Esophagus squamous epithelium (tissue), 5 donors: ENCODE measurements at regions not wholly inside any gene's neighbourhood (a gene's known extent, or its start where the extent isn't known, plus 50 kb on each side); places are given as distances from the start of the nearest gene placed in this dataset.
A peak's percentile ranks its signal among the peaks of the same experiment; 100 is the strongest.

Experiments
- DNase-seq: peaks from one replicate; lab custom pipeline; 2025; lab: John Stamatoyannopoulos, UW
- H3K27ac ChIP-seq, 4 donors: fragments of 200-600 bp; sonication (generic); one replicate each; pipeline ENCODE4 v1.5.1; 2016 to 2019; ENCODE audit warnings: mild to moderate bottlenecking in 1 of 4
- H3K27me3 ChIP-seq, 4 donors: fragments of 200-600 bp; sonication (generic); 1 replicate in 3 of 4; 2 replicates in 1 of 4; pipeline versions ENCODE4 v1.5.1 to v1.6.0; 2017 to 2021; ENCODE audit warnings: antibody characterized with exemption in 1 of 4
- H3K36me3 ChIP-seq, 3 donors: fragments of 200-600 bp; sonication (generic); one replicate each; pipeline ENCODE4 v1.5.1; 2016 to 2019
- H3K4me1 ChIP-seq, 3 donors: fragments of 200-600 bp; sonication (generic); one replicate each; pipeline ENCODE4 v1.5.1; 2017 to 2019
- H3K4me3 ChIP-seq, 4 donors: fragments of 200-600 bp; sonication (generic); 1 replicate in 3 of 4; 2 replicates in 1 of 4; pipeline ENCODE4 v1.5.1; 2016 to 2019; ENCODE audit warnings: mild to moderate bottlenecking in 2 of 4, moderate library complexity in 1 of 4
- H3K9me3 ChIP-seq, 3 donors: fragments of 200-600 bp; sonication (generic); one replicate each; pipeline ENCODE4 v1.5.1; 2016 to 2019
- POLR2A ChIP-seq, 4 donors: fragments of 450-650 bp; IDR thresholded peaks; one replicate each; pipeline ENCODE4 v1.6.1; 2017; ENCODE audit warnings: antibody characterized with exemption in 4 of 4, mild to moderate bottlenecking in 4 of 4, moderate library complexity in 3 of 4
- WGBS, 2 donors: methylation state at CpG; one replicate each; pipeline ENCODE4 v1.1.5; 2018; 5-methylcytosine and 5-hydroxymethylcytosine counted together
- intact Hi-C: fragments of 100-400 bp; cut with DNase I; formaldehyde crosslinking; loops from one replicate; pipeline ENCODE4 v1.15.0; 2022
- TF ChIP-seq, protein P1 (sequence below), 6 experiments: fragments of 450-650 bp in 4 of 6; fragments of 200-600 bp in 2 of 6; sonication (generic) in 2 of 6; IDR thresholded peaks; one replicate each; pipeline ENCODE4 v1.5.1; 2016 to 2019; ENCODE audit warnings: antibody characterized with exemption in 6 of 6, mild to moderate bottlenecking in 4 of 6, moderate library complexity in 4 of 6
- donor health status: DM: yes; HTN: yes; CAD: no.

DNA sequence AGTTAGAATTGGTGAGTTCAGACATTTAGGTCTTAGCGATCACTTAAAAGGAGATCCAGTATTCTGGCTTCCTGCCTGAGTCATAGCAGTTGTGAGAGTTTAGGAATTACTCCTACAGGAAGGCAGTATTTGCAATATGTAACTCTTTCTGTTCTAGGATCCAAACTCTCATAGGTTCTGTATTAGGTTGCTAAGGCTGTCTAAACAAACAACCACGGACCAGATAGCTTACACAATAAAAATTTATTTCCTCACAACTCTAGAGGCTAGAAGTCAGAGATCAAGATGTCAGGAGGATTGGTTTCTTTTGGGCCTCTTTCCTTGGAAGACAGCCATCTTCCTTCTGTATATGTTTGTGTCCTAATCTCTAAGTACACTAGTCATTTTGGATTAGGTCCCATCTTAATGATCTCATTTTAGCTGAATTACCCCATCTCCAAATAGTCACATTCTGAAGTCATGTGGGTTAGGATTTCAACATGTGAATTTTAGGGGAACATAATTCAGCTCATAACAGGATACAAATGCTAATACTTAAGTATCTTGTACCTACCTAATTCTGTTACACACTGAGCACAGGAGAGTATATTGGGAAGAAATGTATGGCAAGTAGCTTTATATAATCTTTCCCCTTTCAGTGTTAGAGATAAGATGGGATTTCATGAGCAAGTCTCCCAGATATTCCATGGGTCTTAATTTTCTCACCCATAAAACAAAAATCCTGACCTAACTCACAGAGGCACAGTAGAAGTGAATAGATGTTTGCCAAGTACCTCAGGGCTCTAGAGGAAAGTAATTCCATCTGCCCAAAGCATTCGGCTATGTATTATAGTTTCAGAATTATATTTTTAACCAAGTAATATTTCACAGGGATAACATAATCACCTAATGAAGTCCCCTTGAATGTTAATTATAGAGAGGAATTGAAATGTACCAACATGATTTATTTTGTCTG lies 144.4 kb downstream of the PTBP2 start:
- WGBS, 2 donors: 22 to 30% methylated on average over 3 of the region's 3 CpGs
- no peak for DNase-seq
- intact Hi-C loops: no loop called here

GRCh38 chr1:96872757-96873156 lies 151.2 kb downstream of the PTBP2 start:
- H3K36me3 ChIP-seq: no peaks in the 10 kb centered on the region
- WGBS, 2 donors: 69 to 80% methylated on average over 2 of the region's 2 CpGs
- H3K27me3 ChIP-seq: no peaks in the 10 kb centered on the region
- no peak overlapping the region for H3K27ac ChIP-seq
- TF ChIP-seq POLR2A (IDR thresholded peaks at IDR 0.05): no peak
- TF ChIP-seq, protein P1, sequence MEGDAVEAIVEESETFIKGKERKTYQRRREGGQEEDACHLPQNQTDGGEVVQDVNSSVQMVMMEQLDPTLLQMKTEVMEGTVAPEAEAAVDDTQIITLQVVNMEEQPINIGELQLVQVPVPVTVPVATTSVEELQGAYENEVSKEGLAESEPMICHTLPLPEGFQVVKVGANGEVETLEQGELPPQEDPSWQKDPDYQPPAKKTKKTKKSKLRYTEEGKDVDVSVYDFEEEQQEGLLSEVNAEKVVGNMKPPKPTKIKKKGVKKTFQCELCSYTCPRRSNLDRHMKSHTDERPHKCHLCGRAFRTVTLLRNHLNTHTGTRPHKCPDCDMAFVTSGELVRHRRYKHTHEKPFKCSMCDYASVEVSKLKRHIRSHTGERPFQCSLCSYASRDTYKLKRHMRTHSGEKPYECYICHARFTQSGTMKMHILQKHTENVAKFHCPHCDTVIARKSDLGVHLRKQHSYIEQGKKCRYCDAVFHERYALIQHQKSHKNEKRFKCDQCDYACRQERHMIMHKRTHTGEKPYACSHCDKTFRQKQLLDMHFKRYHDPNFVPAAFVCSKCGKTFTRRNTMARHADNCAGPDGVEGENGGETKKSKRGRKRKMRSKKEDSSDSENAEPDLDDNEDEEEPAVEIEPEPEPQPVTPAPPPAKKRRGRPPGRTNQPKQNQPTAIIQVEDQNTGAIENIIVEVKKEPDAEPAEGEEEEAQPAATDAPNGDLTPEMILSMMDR (IDR thresholded peaks at IDR 0.05): no peak
- no peak overlapping the region for H3K4me3 ChIP-seq
- no peaks in the 10 kb centered on the region for H3K4me1 ChIP-seq
- intact Hi-C loops: no loop called here
- no peak for DNase-seq
- H3K9me3 ChIP-seq: peaks cover 0 to 21% (median 0%) of the 10 kb centered on the region in 3 donors

More for the DNA sequence above, 144.4 kb downstream of the PTBP2 start:
- Histone ChIP-seq H3K27me3 (no peaks in the 10 kb centered on the region), H3K4me3 (no peak overlapping the region), H3K4me1 (peaks cover 0 to 16% (median 5%) of the 10 kb centered on the region in 3 donors), H3K9me3 (no peaks in the 10 kb centered on the region), H3K36me3 (no peaks in the 10 kb centered on the region), H3K27ac (peak overlapping the region in 3 of 4 donors; percentile 55 to 85 (median 72))
- TF ChIP-seq, protein P1 (IDR thresholded peaks at IDR 0.05): no peak

DNA sequence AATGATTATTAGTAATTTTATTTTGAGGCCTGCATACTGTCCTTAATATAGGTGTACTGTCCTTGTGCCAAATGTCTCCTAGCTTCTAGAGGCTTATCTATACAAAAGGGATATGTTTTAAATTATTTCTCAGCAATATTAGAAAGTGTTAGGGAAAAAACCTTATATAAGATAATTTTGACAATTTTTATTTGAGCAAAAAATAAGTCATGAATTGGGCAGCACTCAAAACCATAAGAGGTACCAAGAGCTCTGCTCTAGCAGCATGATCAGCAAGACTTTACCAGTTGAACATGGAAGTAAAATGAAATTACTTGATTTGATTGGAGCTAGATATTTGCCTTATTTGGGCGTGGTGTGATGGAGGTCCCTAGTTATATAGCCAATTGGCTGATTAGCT lies 157.1 kb downstream of the PTBP2 start:
- Histone ChIP-seq H3K36me3 (no peaks in the 10 kb centered on the region), H3K9me3 (peaks cover 0 to under 1% (median 0%) of the 10 kb centered on the region in 3 donors), H3K27ac (no peak overlapping the region), H3K4me3 (no peak overlapping the region), H3K4me1 (no peaks in the 10 kb centered on the region), H3K27me3 (no peaks in the 10 kb centered on the region)
- no peak for DNase-seq
- no peak for TF ChIP-seq POLR2A (IDR thresholded peaks at IDR 0.05)
- TF ChIP-seq, protein P1 (IDR thresholded peaks at IDR 0.05): no peak
- WGBS, 2 donors: 60 to 73% methylated on average over 1 of the region's 1 CpG
- intact Hi-C loops: no loop called here

DNA sequence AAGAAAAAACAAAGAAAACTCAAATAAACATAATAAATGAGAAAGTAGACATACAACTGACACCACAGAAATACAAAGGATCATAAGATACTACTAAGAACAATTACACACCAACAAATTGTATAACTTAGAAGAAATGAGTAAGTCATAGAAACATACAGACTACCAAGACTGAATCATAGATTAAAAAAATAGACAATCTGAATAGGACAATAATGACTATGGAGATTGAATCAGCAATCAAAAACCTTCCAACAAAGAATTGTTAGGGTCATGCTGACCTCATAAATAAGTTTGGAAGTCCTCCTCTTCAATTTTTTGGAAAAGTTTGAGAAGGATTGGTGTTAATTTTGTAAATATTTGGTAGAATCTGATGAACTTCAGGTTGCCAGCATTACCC lies 159.0 kb downstream of the PTBP2 start:
- TF ChIP-seq, protein P1 (IDR thresholded peaks at IDR 0.05): no peak
- TF ChIP-seq POLR2A (IDR thresholded peaks at IDR 0.05): no peak

DNA sequence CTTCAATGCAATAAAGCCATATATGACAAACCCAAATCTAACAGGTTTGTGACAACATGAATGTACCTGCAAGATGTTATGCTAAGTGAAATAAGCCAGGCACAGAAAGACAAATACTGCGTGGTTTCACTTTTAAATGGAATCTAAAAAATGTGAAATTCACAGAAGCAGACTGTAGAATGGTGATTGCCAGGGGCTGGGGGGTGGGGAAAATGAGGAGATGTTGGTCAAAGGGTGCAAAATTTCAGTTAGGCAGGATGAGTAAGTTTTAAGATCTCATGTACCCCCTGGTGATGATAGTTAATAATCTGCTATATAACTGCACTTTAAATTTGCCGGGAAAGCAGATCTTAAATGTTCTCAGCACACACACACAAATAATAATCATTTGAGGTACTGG lies 160.5 kb downstream of the PTBP2 start:
- WGBS, 2 donors: 64% methylated on average over 2 of the region's 2 CpGs
- H3K36me3 ChIP-seq: no peaks in the 10 kb centered on the region
- H3K27ac ChIP-seq: no peak overlapping the region
- no peaks in the 10 kb centered on the region for H3K27me3 ChIP-seq
- TF ChIP-seq, protein P1 (IDR thresholded peaks at IDR 0.05): no peak
- no peak for TF ChIP-seq POLR2A (IDR thresholded peaks at IDR 0.05)
- H3K9me3 ChIP-seq: no peaks in the 10 kb centered on the region
- H3K4me1 ChIP-seq: no peaks in the 10 kb centered on the region
- intact Hi-C loops: no loop called here
- H3K4me3 ChIP-seq: no peak overlapping the region
- DNase-seq: no peak

More for the DNA sequence above, 159.0 kb downstream of the PTBP2 start:
- DNase-seq: no peak
- H3K4me3 ChIP-seq: no peak overlapping the region
- intact Hi-C loops: no loop called here
- H3K4me1 ChIP-seq: no peaks in the 10 kb centered on the region
- no peak overlapping the region for H3K27ac ChIP-seq
- no peaks in the 10 kb centered on the region for H3K9me3 ChIP-seq
- H3K27me3 ChIP-seq: no peaks in the 10 kb centered on the region
- no peaks in the 10 kb centered on the region for H3K36me3 ChIP-seq
